ENCODE measurements at regions not wholly inside any gene's neighbourhood (a gene's known extent, or its start where the extent isn't known, plus 50 kb on each side); places are given as distances from the start of the nearest gene placed in this dataset.
A peak's percentile ranks its signal among the peaks of the same experiment; 100 is the strongest.
"Not testable (repeated sequence)": the region's sequence is repeated elsewhere in the genome, so short reads cannot be mapped to it uniquely, and the experiment has no call there.

DNA sequence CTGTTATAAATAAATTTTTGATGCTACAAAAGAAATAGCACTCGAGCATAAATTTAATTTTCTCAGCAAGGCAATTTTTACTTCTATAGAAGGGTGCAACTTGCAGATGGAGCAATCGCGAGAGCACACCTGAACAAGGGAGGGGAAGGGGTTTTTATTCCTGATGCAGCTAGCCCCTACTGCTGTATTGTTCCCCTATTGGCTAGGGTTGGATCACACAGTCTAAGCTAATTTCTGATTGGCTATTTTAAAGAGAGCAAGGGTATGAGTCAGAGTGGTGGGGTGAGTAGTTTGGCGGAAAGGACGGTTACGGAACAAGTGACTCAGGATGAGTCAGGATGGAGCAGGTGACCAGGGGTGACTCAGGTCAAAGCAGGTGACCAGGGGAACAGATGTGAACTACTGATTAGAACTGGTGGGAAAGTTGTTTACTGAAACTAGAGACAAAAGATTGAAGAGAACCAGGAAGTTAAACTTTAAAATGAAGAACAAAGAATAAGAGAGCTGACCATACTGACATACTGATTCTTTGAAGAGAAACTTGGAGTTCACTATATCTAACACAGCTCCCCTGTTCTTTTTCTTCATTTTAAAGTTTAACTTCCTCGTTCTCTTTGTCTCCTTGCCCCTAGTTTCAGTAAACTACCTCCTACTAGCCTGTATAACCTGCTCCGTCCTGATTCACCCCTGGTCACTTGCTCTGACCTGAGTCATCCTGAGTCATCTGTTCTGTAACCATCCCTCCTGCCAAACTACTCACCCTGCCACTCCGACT lies 101.9 kb upstream of the SHB start:
- not testable (repeated sequence) for H3K23me2 ChIP-seq (ENCODE audit: low read depth, low read length); H2BK120ac ChIP-seq (replicated peaks; ENCODE audit: low read depth, low read length); H2BK20ac ChIP-seq (ENCODE audit: low read length); H3K4me2 ChIP-seq (ENCODE audit: insufficient read depth in 1 of 2, low read depth in 2 of 2, low read length in 2 of 2); H2BK5ac ChIP-seq (ENCODE audit: low read depth, low read length); H3K79me1 ChIP-seq (ENCODE audit: low read depth, low read length); H2AK5ac ChIP-seq (ENCODE audit: low read depth, low read length); H3K79me2 ChIP-seq (ENCODE audit: control insufficient read depth in 1 of 2, insufficient read depth in 2 of 2, low read length in 2 of 2); H3K4ac ChIP-seq (replicated peaks; ENCODE audit: insufficient read length, low read depth, low read length); H4K5ac ChIP-seq (ENCODE audit: insufficient read length, low read depth, low read length); H3K36me3 ChIP-seq (ENCODE audit: control insufficient read depth in 2 of 4, insufficient read depth in 4 of 4, low read length in 3 of 4); H4K91ac ChIP-seq (replicated peaks; ENCODE audit: insufficient read length, low read length); H3K27me3 ChIP-seq (replicated peaks in 1 of 4; ENCODE audit: control insufficient read depth in 3 of 4, extremely low read depth in 1 of 4, insufficient read depth in 3 of 4, low read length in 3 of 4); H2BK15ac ChIP-seq (ENCODE audit: low read length); FAIRE-seq; H2AFZ ChIP-seq (ENCODE audit: low read length); H3K9me3 ChIP-seq (ENCODE audit: insufficient read depth in 2 of 2, low read depth in 1 of 2, low read length in 1 of 2); H3K4me3 ChIP-seq (ENCODE audit: extremely low read depth in 1 of 4, insufficient read depth in 2 of 4, low read depth in 3 of 4, low read length in 4 of 4); H4K20me1 ChIP-seq (replicated peaks in 1 of 2; ENCODE audit: control insufficient read depth in 1 of 2, insufficient read depth in 2 of 2, low read length in 2 of 2); H3K23ac ChIP-seq (ENCODE audit: insufficient read length); H3K14ac ChIP-seq (ENCODE audit: insufficient read length); DNase-seq (ENCODE audit: low read depth in 1 of 2, low spot score in 2 of 2); H2BK12ac ChIP-seq (ENCODE audit: low read depth, low read length); H3K9ac ChIP-seq (replicated peaks in 1 of 4; ENCODE audit: extremely low read depth in 1 of 4, low read depth in 3 of 4, low read length in 3 of 4); H3K27ac ChIP-seq (ENCODE audit: low read depth, low read length); H4K8ac ChIP-seq (ENCODE audit: extremely low read depth, insufficient read depth, low read length); H3K56ac ChIP-seq (replicated peaks; ENCODE audit: insufficient read length, low read depth, low read length)
- H3K4me1 ChIP-seq (replicated peaks in 1 of 4; ENCODE audit: control insufficient read depth in 3 of 4, insufficient read depth in 4 of 4, low read length in 3 of 4) = peaks cover 0 to 12% (median 3%) of the 10 kb centered on the region in 4 experiments; a peak in 4 of 7 replicates
- CTCF ChIA-PET (ENCODE audit: partially characterized antibody) = interaction anchor here (0.5 to 5.8 kb wide), 5 partner anchors 11 to 556 kb away, joined by 3 to 45 read pairs (median 4); no protein-coding TSS in a partner anchor
- 94% methylated on average over 9 of the region's 9 CpGs; no CpG with 5 or more reads in 1 of the 2 experiments for WGBS, 2 experiments (ENCODE audit: extremely low coverage in 1 of 2, insufficient coverage in 1 of 2, insufficient read length in 1 of 2, insufficient replicate concordance in 2 of 2, low coverage in 1 of 2, low lambda C conversion rate in 2 of 2, missing lambda C conversion rate in 1 of 2)
- TF ChIP-seq MAFK (IDR thresholded peaks at IDR 0.05; ENCODE audit: low read depth, low read length) = peak; percentile 45; the same call in 1 of the 2 replicates
- TF ChIP-seq JUND (IDR thresholded peaks at IDR 0.05; ENCODE audit: low read length) = peak; percentile 45
- TF ChIP-seq BACH1 (IDR thresholded peaks at IDR 0.05; ENCODE audit: low read length) = peak; percentile 86
- POLR2A ChIA-PET (ENCODE audit: partially characterized antibody) = interaction anchor here (1.1 kb wide), 1 partner anchor 268 kb away, joined by 3 read pairs; no protein-coding TSS in a partner anchor
- H3K18ac ChIP-seq (ENCODE audit: extremely low read depth, low read length) = 0 out of 2 replicates have a peak overlapping the region, but pooled peaks have one; percentile 42

Data from H1 (cell line).